Neural crest cell (in vitro differentiated cells): ENCODE measurements at regions not wholly inside any gene's neighbourhood (a gene's known extent, or its start where the extent isn't known, plus 50 kb on each side); places are given as distances from the start of the nearest gene placed in this dataset.
"Not testable (repeated sequence)": the region's sequence is repeated elsewhere in the genome, so short reads cannot be mapped to it uniquely, and the experiment has no call there.

Source experiments
- DNase-seq: peaks from one replicate; pipeline ENCODE4 v3.0.0; 2021; ENCODE audit warnings: low read depth, mixed read lengths, low spot score
- H3K27ac Mint-ChIP-seq: one replicate; pipeline ENCODE4 v1.8.0; 2021; ENCODE audit warnings: mild to moderate bottlenecking, mixed read lengths; ENCODE audit not compliant: unreplicated experiment
- H3K27me3 Mint-ChIP-seq: 2 replicates; pipeline ENCODE4 v1.8.0; 2021; ENCODE audit warnings: low read depth, mild to moderate bottlenecking, mixed read lengths
- H3K36me3 Mint-ChIP-seq: 2 replicates; pipeline ENCODE4 v1.8.0; 2021; ENCODE audit warnings: low read depth, mild to moderate bottlenecking, mixed read lengths
- H3K4me1 Mint-ChIP-seq: 2 replicates; pipeline ENCODE4 v1.8.0; 2021; ENCODE audit warnings: mixed read lengths
- H3K4me3 Mint-ChIP-seq: one replicate; pipeline ENCODE4 v1.8.0; 2021; ENCODE audit warnings: mild to moderate bottlenecking, mixed read lengths
- H3K9me3 Mint-ChIP-seq: 2 replicates; pipeline ENCODE4 v1.8.0; 2021; ENCODE audit warnings: mixed read lengths
- TF ChIP-seq, protein P1 (sequence below): fragments of 200-600 bp; sonication (generic); conservative IDR thresholded peaks from 2 replicates; pipeline ENCODE4 v1.5.0; 2021; ENCODE audit warnings: antibody characterized with exemption, mild to moderate bottlenecking

DNA sequence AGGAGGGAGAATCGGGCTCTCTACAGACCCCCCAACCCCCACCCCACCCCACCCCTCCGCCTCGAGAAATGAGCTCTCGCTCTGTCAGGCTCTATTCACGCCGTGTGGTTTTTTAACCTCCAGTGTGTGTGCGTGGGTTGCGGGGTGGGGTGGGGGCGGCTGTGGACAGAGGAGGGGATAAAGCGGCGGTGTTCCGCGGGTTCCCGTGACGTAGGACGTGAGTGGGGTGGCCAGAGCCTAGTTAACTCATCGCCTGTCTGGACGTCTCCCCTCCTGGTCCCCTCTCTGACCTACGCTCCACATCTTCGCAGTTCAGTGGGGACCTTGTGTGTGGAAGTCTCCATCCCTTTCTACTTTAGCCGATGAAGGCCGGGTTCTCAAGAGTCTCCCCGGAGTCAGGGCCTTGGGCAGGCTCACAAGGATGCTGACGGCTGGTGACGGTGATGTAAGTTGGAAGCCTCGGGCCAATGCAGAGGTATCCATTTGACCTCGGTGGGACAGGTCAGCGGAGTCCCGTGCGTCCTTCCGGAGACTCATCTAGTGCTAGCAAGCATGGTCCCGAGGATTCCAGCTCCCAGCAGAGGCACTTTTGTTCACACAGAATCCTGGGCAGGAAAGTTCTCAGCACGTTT lies 1507.1 kb upstream of the DEFB115 start:
- H3K4me1 Mint-ChIP-seq, result no peaks in the 10 kb centered on the region
- peaks cover 32% of the 10 kb centered on the region for H3K36me3 Mint-ChIP-seq
- no peak overlapping the region for H3K27ac Mint-ChIP-seq
- H3K4me3 Mint-ChIP-seq, result no peak overlapping the region
- TF ChIP-seq, protein P1, sequence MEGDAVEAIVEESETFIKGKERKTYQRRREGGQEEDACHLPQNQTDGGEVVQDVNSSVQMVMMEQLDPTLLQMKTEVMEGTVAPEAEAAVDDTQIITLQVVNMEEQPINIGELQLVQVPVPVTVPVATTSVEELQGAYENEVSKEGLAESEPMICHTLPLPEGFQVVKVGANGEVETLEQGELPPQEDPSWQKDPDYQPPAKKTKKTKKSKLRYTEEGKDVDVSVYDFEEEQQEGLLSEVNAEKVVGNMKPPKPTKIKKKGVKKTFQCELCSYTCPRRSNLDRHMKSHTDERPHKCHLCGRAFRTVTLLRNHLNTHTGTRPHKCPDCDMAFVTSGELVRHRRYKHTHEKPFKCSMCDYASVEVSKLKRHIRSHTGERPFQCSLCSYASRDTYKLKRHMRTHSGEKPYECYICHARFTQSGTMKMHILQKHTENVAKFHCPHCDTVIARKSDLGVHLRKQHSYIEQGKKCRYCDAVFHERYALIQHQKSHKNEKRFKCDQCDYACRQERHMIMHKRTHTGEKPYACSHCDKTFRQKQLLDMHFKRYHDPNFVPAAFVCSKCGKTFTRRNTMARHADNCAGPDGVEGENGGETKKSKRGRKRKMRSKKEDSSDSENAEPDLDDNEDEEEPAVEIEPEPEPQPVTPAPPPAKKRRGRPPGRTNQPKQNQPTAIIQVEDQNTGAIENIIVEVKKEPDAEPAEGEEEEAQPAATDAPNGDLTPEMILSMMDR, result no peak
- DNase-seq, result no peak
- no peaks in the 10 kb centered on the region for H3K27me3 Mint-ChIP-seq
- H3K9me3 Mint-ChIP-seq, result peaks cover 33% of the 10 kb centered on the region

GRCh38 chr20:29752644-29753425 lies 1504.6 kb upstream of the DEFB115 start:
- H3K4me3 Mint-ChIP-seq, H3K27ac Mint-ChIP-seq, H3K27me3 Mint-ChIP-seq, DNase-seq, H3K4me1 Mint-ChIP-seq: not testable (repeated sequence)
- Mint-ChIP-seq H3K36me3 (peaks cover 32% of the 10 kb centered on the region), H3K9me3 (peaks cover 33% of the 10 kb centered on the region)

- H3K27me3 Mint-ChIP-seq, H3K4me3 Mint-ChIP-seq, H3K27ac Mint-ChIP-seq, H3K4me1 Mint-ChIP-seq, DNase-seq: not testable (repeated sequence)
- peaks cover 33% of the 10 kb centered on the region for H3K9me3 Mint-ChIP-seq
- H3K36me3 Mint-ChIP-seq, result peaks cover 32% of the 10 kb centered on the region
These were observed 1504.1 kb upstream of the DEFB115 start for GRCh38 chr20:29753426-29753746.

DNA sequence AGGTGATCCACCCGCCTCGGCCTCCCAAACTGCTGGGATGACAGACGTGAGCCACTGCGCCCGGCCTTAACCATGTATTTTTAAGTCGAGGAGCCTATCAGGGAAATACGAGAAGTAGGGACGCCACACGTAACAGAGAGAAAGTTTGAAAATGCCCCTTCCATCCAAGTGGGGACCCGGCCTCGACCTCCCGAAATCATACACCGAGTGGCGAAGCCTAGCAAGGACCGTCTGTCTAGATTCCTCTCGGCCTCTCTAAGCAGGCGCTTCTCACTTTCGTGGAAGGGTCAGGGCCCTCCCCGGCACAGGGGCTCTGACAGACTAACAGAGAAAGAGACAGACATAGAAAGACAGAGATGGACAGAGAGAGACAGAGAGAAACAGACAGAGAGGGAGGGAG lies 1503.6 kb upstream of the DEFB115 start:
- not testable (repeated sequence) for H3K27ac Mint-ChIP-seq, H3K4me1 Mint-ChIP-seq, H3K4me3 Mint-ChIP-seq, DNase-seq, H3K27me3 Mint-ChIP-seq
- Mint-ChIP-seq H3K36me3 (peaks cover 32% of the 10 kb centered on the region), H3K9me3 (peaks cover 33% of the 10 kb centered on the region)

DNA sequence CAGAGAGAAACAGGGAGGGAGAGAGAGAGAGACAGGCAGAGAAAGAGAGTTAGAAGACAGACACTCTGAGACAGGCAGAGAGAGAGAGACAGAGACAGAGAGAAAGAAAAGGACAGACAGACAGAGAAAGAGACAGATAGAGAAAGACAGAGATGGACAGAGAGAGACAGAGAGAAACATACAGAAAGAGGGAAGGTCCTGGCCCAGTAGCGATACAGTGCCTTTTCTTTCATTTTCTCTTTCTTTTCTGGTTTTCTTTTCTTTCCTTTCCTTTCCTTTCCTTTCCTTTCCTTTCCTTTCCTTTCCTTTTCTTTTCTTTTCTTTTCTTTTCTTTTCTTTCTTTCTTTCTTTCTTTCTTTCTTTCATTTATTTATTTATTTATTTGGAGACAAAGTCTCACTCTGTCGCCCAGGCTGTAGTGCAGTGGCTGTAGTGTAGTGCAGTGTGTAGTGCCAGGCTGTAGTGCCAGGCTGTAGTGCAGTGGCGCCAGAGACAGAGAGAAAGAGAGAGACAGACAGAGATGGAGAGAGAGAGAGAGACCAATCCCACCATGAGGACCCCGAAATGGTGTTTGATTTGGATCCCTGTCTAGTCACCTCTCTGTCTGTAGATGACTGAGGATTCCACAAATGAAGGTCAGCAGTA lies 1501.5 kb upstream of the DEFB115 start:
- not testable (repeated sequence) for H3K27ac Mint-ChIP-seq, H3K27me3 Mint-ChIP-seq, H3K4me3 Mint-ChIP-seq, DNase-seq, H3K4me1 Mint-ChIP-seq
- peaks cover 31% of the 10 kb centered on the region for H3K9me3 Mint-ChIP-seq
- peaks cover 29% of the 10 kb centered on the region for H3K36me3 Mint-ChIP-seq

DNA sequence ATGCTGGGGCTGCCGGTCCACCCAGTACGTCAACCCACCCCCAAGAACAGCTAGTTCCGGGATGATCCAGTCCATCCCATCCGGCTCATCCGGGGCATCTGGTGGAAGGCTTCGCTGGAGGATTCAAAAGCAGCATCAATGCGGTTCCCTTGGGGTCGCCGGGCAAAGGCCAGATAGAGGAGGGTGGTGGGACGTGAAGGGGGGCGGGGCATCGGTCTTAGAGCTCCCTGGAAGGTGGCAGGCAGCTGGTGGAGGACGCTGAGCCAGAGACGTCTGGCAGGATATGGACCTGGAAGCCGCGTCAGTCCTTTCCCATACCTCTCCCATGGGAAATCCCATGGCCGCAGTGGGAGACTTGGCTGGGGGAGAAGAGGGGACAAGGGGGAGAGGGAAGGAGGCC lies 1500.8 kb upstream of the DEFB115 start:
- H3K4me1 Mint-ChIP-seq, result no peaks in the 10 kb centered on the region
- H3K9me3 Mint-ChIP-seq, result peaks cover 26% of the 10 kb centered on the region
- no peaks in the 10 kb centered on the region for H3K27me3 Mint-ChIP-seq
- TF ChIP-seq, protein P1, result no peak
- H3K27ac Mint-ChIP-seq, result no peak overlapping the region
- H3K36me3 Mint-ChIP-seq, result peaks cover 22% of the 10 kb centered on the region
- no peak for DNase-seq
- no peak overlapping the region for H3K4me3 Mint-ChIP-seq

DNA sequence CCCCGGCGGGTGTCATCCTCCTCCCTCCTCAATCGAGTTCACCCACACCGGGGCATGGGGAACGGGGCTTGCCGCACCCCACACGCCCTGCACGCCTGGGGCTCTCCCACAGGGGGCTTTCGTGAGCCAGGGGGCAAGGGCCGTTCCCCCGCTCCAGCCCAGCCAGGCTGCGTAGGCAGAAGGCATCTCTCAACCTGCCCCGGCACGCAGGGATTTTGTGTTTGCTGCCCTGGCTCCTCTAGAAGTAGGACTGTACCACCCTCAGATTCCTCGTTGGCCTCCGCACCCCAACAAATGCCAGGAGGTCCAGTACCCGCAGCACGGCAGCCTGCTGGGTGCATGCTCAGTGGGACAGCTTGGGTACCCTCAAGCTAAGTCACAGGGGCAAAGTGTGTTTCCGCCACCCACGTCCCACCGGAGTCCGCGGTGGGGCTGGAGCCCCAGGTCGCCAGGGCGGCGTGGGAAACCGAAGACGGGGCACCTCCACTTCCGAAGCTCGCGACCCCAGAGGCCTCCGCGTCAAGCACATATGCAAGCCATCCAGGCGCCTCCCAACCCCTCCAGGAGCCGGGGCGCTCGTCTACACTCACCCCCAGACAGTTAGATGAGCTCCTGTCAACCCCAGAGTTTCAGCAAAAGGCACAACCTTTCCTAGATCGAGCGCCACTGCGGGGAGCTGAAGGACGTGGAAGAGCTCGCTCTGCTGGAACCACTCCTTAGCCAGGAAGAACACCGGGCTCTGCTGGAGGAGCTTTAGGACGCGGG lies 1495.7 kb upstream of the DEFB115 start:
- not testable (repeated sequence) for H3K27ac Mint-ChIP-seq, H3K27me3 Mint-ChIP-seq, DNase-seq, H3K4me3 Mint-ChIP-seq, H3K9me3 Mint-ChIP-seq, H3K36me3 Mint-ChIP-seq, H3K4me1 Mint-ChIP-seq
